ENCODE measurements at regions not wholly inside any gene's neighbourhood (a gene's known extent, or its start where the extent isn't known, plus 50 kb on each side); places are given as distances from the start of the nearest gene placed in this dataset.

GRCh38 chr7:67870396-67870795 is 873.8 kb downstream of the TYW1 start:
- no peak for TF ChIP-seq CTCF (conservative IDR thresholded peaks at IDR 0.05)
- no peak for TF ChIP-seq ZFX (IDR thresholded peaks at IDR 0.05)

All from C4-2B (cell line).